Keratinocyte (primary cell): ENCODE measurements at regions not wholly inside any gene's neighbourhood (a gene's known extent, or its start where the extent isn't known, plus 50 kb on each side); places are given as distances from the start of the nearest gene placed in this dataset.

ENCODE experiments used
- EZH2 ChIP-seq: IDR thresholded peaks from one replicate; pipeline ENCODE4 v1.6.1; 2012; ENCODE audit warnings: inconsistent platforms, mild to moderate bottlenecking, low read length, moderate library complexity
- TF ChIP-seq, protein P1 (sequence below), 3 experiments: IDR thresholded peaks in 1 of 3; conservative IDR thresholded peaks in 1 of 3; optimal IDR thresholded peaks in 1 of 3; 2 replicates in 2 of 3; 3 replicates in 1 of 3; pipeline versions ENCODE3 to v1.5.1; 2011; ENCODE audit warnings: low read length in 3 of 3, mild to moderate bottlenecking in 3 of 3, moderate library complexity in 2 of 3, control low read depth in 1 of 3, inconsistent platforms in 1 of 3; ENCODE audit not compliant: insufficient read depth in 2 of 3; ENCODE audit errors: extremely low read depth in 1 of 3

DNA sequence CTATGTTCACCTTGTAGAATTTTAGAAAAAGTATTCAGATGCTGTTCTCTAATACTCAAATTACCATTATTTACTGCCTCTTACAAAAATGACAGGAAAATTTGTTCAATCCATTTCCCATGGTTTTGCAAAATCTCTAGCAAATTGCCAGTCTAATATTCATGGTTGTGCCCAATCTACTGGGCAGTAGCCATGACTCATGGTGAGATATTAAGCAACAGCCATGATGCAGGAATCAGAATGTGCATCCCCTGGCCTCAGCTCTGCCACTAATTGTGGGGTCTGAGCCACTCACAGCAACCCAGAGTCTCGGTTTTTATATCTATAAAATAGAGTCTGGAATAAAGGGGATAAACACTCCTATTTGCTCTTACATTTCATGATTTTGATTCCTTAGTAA is 353.6 kb downstream of the DEPDC1B start:
- TF ChIP-seq, protein P1, sequence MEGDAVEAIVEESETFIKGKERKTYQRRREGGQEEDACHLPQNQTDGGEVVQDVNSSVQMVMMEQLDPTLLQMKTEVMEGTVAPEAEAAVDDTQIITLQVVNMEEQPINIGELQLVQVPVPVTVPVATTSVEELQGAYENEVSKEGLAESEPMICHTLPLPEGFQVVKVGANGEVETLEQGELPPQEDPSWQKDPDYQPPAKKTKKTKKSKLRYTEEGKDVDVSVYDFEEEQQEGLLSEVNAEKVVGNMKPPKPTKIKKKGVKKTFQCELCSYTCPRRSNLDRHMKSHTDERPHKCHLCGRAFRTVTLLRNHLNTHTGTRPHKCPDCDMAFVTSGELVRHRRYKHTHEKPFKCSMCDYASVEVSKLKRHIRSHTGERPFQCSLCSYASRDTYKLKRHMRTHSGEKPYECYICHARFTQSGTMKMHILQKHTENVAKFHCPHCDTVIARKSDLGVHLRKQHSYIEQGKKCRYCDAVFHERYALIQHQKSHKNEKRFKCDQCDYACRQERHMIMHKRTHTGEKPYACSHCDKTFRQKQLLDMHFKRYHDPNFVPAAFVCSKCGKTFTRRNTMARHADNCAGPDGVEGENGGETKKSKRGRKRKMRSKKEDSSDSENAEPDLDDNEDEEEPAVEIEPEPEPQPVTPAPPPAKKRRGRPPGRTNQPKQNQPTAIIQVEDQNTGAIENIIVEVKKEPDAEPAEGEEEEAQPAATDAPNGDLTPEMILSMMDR (optimal IDR thresholded peaks at IDR 0.05 in 1 of 3, IDR thresholded peaks at IDR 0.05 in 1 of 3, conservative IDR thresholded peaks at IDR 0.05 in 1 of 3; ENCODE audit: extremely low read depth in 1 of 3, insufficient read depth in 2 of 3, low read length in 3 of 3) = no peak
- TF ChIP-seq EZH2 = no peak
